Panc1 (cell line): ENCODE measurements at regions not wholly inside any gene's neighbourhood (a gene's known extent, or its start where the extent isn't known, plus 50 kb on each side); places are given as distances from the start of the nearest gene placed in this dataset.
A peak's percentile ranks its signal among the peaks of the same experiment; 100 is the strongest.

Experiments used
- ATAC-seq: fragments of 200-7000 bp; cut with Tn5 transposase; 2 replicates; pipeline ENCODE4 v1.9.1; 2020; ENCODE audit warnings: mild to moderate bottlenecking, moderate library complexity
- BruUV-seq: library from RNA; stranded (reverse); fragments of 400-500 nt; replicated peaks from 2 replicates; lab custom pipeline; 2021; lab: Mats Ljungman, UMichigan
- CTCF ChIA-PET: fragments of 300-600 bp; sonication (Branson Sonifier 250); formaldehyde crosslinking; loops from one replicate; lab custom pipeline; 2022; ENCODE audit warnings: antibody characterized with exemption; lab: Charles Lee
- POLR2A ChIA-PET: fragments of 300-600 bp; sonication (Branson Sonifier 250); formaldehyde crosslinking; loops from one replicate; lab custom pipeline; 2022; ENCODE audit warnings: antibody characterized with exemption; lab: Charles Lee
- DNase-seq: peaks from one replicate; pipeline ENCODE4 v3.0.0-alpha.2; 2010; ENCODE audit warnings: low read depth, low spot score
- H3K27ac ChIP-seq: 2 replicates; pipeline ENCODE4 v1.5.1; 2011; ENCODE audit warnings: mild to moderate bottlenecking, low read length, inconsistent platforms
- H3K27me3 ChIP-seq: fragments of 200-500 bp; sonication (Bioruptor generic); 2 replicates; pipeline ENCODE4 v1.6.0; 2014; ENCODE audit warnings: low read length, inconsistent platforms; ENCODE audit not compliant: control insufficient read depth, insufficient read depth
- H3K36me3 ChIP-seq: fragments of 200-500 bp; sonication (Bioruptor generic); 2 replicates; pipeline ENCODE4 v1.5.1; 2014; ENCODE audit warnings: inconsistent platforms, mild to moderate bottlenecking, low read length, moderate library complexity; ENCODE audit not compliant: control insufficient read depth, insufficient read depth
- H3K4me1 ChIP-seq: 2 replicates; pipeline ENCODE4 v1.5.1; 2011; ENCODE audit warnings: inconsistent platforms, mild to moderate bottlenecking, low read length, moderate library complexity; ENCODE audit not compliant: control insufficient read depth, insufficient read depth
- H3K4me3 ChIP-seq, 2 experiments: 2 replicates each; pipeline ENCODE4 v1.5.1; 2011 to 2012; ENCODE audit warnings: low read depth in 2 of 2, low read length in 2 of 2, mild to moderate bottlenecking in 2 of 2, inconsistent platforms in 1 of 2, moderate library complexity in 1 of 2
- H3K9me3 ChIP-seq: fragments of 200-500 bp; sonication (Bioruptor generic); 2 replicates; pipeline ENCODE4 v1.5.1; 2014; ENCODE audit warnings: low read depth, mild to moderate bottlenecking, inconsistent platforms, low read length, moderate library complexity; ENCODE audit not compliant: control insufficient read depth, insufficient read depth
- POLR2AphosphoS5 ChIP-seq: IDR thresholded peaks from 2 replicates; pipeline ENCODE4 v1.6.1; 2012; ENCODE audit warnings: mild to moderate bottlenecking, low read depth, low read length, moderate library complexity
- SIN3A ChIP-seq: IDR thresholded peaks from 2 replicates; pipeline ENCODE4 v1.6.1; 2012; ENCODE audit warnings: low read depth, mild to moderate bottlenecking, low read length, moderate library complexity, borderline replicate concordance; ENCODE audit not compliant: insufficient read depth
- TCF7L2 ChIP-seq: IDR thresholded peaks from 2 replicates; pipeline ENCODE4 v1.6.1; 2011; ENCODE audit warnings: mild to moderate bottlenecking, low read depth, low read length, inconsistent platforms
- in situ Hi-C: cut with HindIII; loops from 2 replicates; pipeline ENCODE4 v1.10.0; 2016; ENCODE audit warnings: low sequenced_read_pairs, low pct_unique_long_range_greater_than_20kb
- intact Hi-C: fragments of 100-400 bp; cut with micrococcal nuclease; formaldehyde crosslinking; loops from one replicate; pipeline ENCODE4 v1.10.0; 2022; ENCODE audit not compliant: unreplicated experiment
- TF ChIP-seq, protein P1 (sequence below), 2 experiments: IDR thresholded peaks; 2 replicates each; pipeline ENCODE4 v1.6.1; 2011 to 2012; ENCODE audit warnings: low read depth in 2 of 2, control low read depth in 1 of 2, low read length in 1 of 2, mild to moderate bottlenecking in 1 of 2, moderate library complexity in 1 of 2; ENCODE audit not compliant: insufficient read depth in 1 of 2
- TF ChIP-seq, protein P2 (sequence below): fragments of 450-650 bp; IDR thresholded peaks from 2 replicates; pipeline ENCODE4 v1.5.1; 2017; ENCODE audit warnings: mild to moderate bottlenecking

- POLR2A ChIA-PET: interaction anchor here (0.7 kb wide), 1 partner anchor 43 kb away, joined by 5 read pairs; no protein-coding TSS in a partner anchor
- in situ Hi-C loops: no loop called here
- Histone ChIP-seq H3K9me3 (no peaks in the 10 kb centered on the region), H3K4me3 (no peak overlapping the region), H3K27ac (peak overlapping the region; percentile 24; the same call in 1 of the 2 replicates), H3K27me3 (no peaks in the 10 kb centered on the region), H3K4me1 (peaks cover 15% of the 10 kb centered on the region), H3K36me3 (no peaks in the 10 kb centered on the region)
- BruUV-seq: no TSS peak
- intact Hi-C loops: loop anchor here (5.0 kb wide), 1 partner anchor 62 kb away; no protein-coding TSS in a partner anchor
- CTCF ChIA-PET: no interaction called here
- DNase-seq (no peak), ATAC-seq (no peak)
- TF ChIP-seq TCF7L2: no peak
- TF ChIP-seq, protein P1, sequence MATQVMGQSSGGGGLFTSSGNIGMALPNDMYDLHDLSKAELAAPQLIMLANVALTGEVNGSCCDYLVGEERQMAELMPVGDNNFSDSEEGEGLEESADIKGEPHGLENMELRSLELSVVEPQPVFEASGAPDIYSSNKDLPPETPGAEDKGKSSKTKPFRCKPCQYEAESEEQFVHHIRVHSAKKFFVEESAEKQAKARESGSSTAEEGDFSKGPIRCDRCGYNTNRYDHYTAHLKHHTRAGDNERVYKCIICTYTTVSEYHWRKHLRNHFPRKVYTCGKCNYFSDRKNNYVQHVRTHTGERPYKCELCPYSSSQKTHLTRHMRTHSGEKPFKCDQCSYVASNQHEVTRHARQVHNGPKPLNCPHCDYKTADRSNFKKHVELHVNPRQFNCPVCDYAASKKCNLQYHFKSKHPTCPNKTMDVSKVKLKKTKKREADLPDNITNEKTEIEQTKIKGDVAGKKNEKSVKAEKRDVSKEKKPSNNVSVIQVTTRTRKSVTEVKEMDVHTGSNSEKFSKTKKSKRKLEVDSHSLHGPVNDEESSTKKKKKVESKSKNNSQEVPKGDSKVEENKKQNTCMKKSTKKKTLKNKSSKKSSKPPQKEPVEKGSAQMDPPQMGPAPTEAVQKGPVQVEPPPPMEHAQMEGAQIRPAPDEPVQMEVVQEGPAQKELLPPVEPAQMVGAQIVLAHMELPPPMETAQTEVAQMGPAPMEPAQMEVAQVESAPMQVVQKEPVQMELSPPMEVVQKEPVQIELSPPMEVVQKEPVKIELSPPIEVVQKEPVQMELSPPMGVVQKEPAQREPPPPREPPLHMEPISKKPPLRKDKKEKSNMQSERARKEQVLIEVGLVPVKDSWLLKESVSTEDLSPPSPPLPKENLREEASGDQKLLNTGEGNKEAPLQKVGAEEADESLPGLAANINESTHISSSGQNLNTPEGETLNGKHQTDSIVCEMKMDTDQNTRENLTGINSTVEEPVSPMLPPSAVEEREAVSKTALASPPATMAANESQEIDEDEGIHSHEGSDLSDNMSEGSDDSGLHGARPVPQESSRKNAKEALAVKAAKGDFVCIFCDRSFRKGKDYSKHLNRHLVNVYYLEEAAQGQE (IDR thresholded peaks at IDR 0.05; ENCODE audit: insufficient read depth in 1 of 2, low read depth in 2 of 2, low read length in 1 of 2): no peak
- TF ChIP-seq, protein P2, sequence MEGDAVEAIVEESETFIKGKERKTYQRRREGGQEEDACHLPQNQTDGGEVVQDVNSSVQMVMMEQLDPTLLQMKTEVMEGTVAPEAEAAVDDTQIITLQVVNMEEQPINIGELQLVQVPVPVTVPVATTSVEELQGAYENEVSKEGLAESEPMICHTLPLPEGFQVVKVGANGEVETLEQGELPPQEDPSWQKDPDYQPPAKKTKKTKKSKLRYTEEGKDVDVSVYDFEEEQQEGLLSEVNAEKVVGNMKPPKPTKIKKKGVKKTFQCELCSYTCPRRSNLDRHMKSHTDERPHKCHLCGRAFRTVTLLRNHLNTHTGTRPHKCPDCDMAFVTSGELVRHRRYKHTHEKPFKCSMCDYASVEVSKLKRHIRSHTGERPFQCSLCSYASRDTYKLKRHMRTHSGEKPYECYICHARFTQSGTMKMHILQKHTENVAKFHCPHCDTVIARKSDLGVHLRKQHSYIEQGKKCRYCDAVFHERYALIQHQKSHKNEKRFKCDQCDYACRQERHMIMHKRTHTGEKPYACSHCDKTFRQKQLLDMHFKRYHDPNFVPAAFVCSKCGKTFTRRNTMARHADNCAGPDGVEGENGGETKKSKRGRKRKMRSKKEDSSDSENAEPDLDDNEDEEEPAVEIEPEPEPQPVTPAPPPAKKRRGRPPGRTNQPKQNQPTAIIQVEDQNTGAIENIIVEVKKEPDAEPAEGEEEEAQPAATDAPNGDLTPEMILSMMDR: 0 out of 2 replicates have a peak, but pooled peaks have one; percentile 24
Observed at GRCh38 chr16:14018851-14019250, 52.3 kb upstream of the MRTFB start.

DNA sequence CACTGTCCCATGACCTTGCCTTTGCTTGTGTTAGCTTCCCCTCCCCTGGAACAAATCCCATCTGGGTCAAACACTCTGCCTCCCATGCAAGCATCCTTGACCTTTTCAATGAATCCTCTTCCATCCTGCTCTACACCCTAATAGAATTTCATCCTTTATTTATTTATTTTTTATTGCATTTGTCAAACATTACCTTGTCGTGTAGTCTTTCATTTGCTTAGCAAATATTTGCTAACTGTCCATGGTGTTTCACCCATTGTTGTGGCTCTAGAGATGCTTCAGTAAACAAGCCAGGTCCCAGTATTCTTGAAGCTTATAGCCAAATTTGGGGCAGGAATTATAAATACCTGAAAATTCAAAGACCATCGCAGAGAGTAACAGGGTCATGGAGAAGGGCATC lies 51.0 kb upstream of the MRTFB start:
- no TSS peak for BruUV-seq
- Histone ChIP-seq H3K4me1 (peaks cover 9% of the 10 kb centered on the region), H3K27me3 (no peaks in the 10 kb centered on the region), H3K27ac (no peak overlapping the region), H3K36me3 (no peaks in the 10 kb centered on the region), H3K4me3 (no peak overlapping the region), H3K9me3 (no peaks in the 10 kb centered on the region)
- ATAC-seq (no peak), DNase-seq (no peak)
- ChIA-PET POLR2A (no interaction called here), CTCF (no interaction called here)
- in situ Hi-C loops: no loop called here
- TF ChIP-seq, protein P1 (IDR thresholded peaks at IDR 0.05; ENCODE audit: insufficient read depth in 1 of 2, low read depth in 2 of 2, low read length in 1 of 2): no peak
- TF ChIP-seq POLR2AphosphoS5 (no peak), SIN3A (no peak), TCF7L2 (no peak)
- TF ChIP-seq, protein P2: no peak
- intact Hi-C loops: no loop called here
